BLaER1 treated with 17β-estradiol and CSF1 and Interleukin-3, amounts not matched to agents 10 nM and 100 nM (cell line): ENCODE measurements at regions not wholly inside any gene's neighbourhood (a gene's known extent, or its start where the extent isn't known, plus 50 kb on each side); places are given as distances from the start of the nearest gene placed in this dataset.
A peak's percentile ranks its signal among the peaks of the same experiment; 100 is the strongest.

ENCODE experiments used
- H3K27ac ChIP-seq, 11 experiments: shearing (Covaris generic); formaldehyde crosslinking; 2 replicates each; pipeline ENCODE4 v1.8.1; 2022
- H3K27me3 ChIP-seq, 11 experiments: shearing (Covaris generic); formaldehyde crosslinking; 2 replicates each; pipeline ENCODE4 v1.8.1; 2022
- H3K36me3 ChIP-seq, 11 experiments: shearing (Covaris generic); formaldehyde crosslinking; 2 replicates each; pipeline ENCODE4 v1.8.1; 2022
- H3K4me1 ChIP-seq, 10 experiments: shearing (Covaris generic); formaldehyde crosslinking; 2 replicates each; pipeline ENCODE4 v1.8.1; 2022
- H3K4me2 ChIP-seq, 11 experiments: shearing (Covaris generic); formaldehyde crosslinking; 2 replicates each; pipeline ENCODE4 v1.8.1; 2022
- H3K4me3 ChIP-seq, 10 experiments: shearing (Covaris generic); formaldehyde crosslinking; 2 replicates each; pipeline ENCODE4 v1.8.1; 2022
- H3K9ac ChIP-seq, 11 experiments: shearing (Covaris generic); formaldehyde crosslinking; 2 replicates each; pipeline ENCODE4 v1.8.1; 2022
- H3K9me3 ChIP-seq, 11 experiments: shearing (Covaris generic); formaldehyde crosslinking; replicated peaks in 1 of 11; 2 replicates each; pipeline ENCODE4 v1.8.1; 2022
- H4K20me1 ChIP-seq, 11 experiments: shearing (Covaris generic); formaldehyde crosslinking; 2 replicates each; pipeline ENCODE4 v1.8.1; 2022
- Cebpa-rat ChIP-seq, 11 experiments: shearing (Covaris generic); IDR thresholded peaks; 2 replicates each; pipeline ENCODE4 v1.8.1; 2022

DNA sequence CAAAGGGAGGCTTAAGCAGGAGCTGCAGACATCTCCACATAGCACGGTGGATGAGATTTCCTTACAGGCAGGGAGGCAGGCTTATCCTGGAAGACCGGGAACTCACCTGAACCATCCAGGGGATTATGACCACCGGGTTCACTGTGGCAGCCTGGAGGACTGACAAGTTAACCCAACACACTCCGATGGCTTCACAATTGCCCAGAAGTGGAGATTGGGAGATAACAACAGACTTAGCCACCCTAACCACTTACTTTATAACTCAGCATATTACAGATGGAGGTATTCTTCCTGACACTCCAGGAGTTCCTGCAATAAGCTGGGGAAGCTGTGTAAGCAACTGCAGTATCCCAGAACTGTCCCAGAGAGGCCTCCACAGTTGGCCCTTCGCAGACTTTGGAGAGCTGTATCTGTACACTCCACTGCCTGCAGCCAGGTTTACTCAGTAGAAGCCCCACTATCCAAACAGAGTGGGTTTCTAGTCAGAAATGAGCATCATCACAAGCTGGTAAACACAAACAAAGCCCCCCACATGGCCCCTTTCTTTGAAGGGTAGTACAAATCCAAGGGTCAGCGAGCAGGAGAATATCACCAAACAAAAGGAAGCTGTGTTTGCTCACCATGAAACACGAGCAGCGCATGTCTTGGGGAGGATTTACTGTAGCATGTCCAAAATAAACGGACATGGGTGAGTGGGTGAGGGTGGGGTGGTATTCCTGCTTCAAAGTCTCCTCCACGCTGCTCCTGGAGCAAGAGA lies 462.2 kb downstream of the RASEF start:
- H3K27me3 ChIP-seq: no peaks in the 10 kb centered on the region
- H3K9me3 ChIP-seq: no peaks in the 10 kb centered on the region
- TF ChIP-seq Cebpa-rat (IDR thresholded peaks at IDR 0.05): no peak
- peak overlapping the region in 7 of 11 experiments; percentile 1 to 32 (median 26); a peak in 7 of 22 replicates for H3K4me2 ChIP-seq
- H3K27ac ChIP-seq: no peak overlapping the region
- H3K9ac ChIP-seq: no peak overlapping the region
- no peaks in the 10 kb centered on the region for H3K36me3 ChIP-seq
- H3K4me1 ChIP-seq: peaks cover 0 to 13% (median 5%) of the 10 kb centered on the region in 10 experiments; a peak in 5 of 20 replicates
- H4K20me1 ChIP-seq: no peaks in the 10 kb centered on the region
- H3K4me3 ChIP-seq: no peak overlapping the region

- no peak overlapping the region for H3K27ac ChIP-seq
- H3K4me2 ChIP-seq: peak overlapping the region in 7 of 11 experiments; percentile 1 to 32 (median 26); a peak in 7 of 22 replicates
- no peak for TF ChIP-seq Cebpa-rat (IDR thresholded peaks at IDR 0.05)
- no peaks in the 10 kb centered on the region for H3K36me3 ChIP-seq
- no peak overlapping the region for H3K4me3 ChIP-seq
- no peaks in the 10 kb centered on the region for H3K9me3 ChIP-seq
- no peak overlapping the region for H3K9ac ChIP-seq
- H3K27me3 ChIP-seq: no peaks in the 10 kb centered on the region
- H3K4me1 ChIP-seq: peaks cover 0 to 13% (median 5%) of the 10 kb centered on the region in 10 experiments; a peak in 5 of 20 replicates
- no peaks in the 10 kb centered on the region for H4K20me1 ChIP-seq
Measured at GRCh38 chr9:82601293-82601771, 461.6 kb downstream of the RASEF start.

DNA sequence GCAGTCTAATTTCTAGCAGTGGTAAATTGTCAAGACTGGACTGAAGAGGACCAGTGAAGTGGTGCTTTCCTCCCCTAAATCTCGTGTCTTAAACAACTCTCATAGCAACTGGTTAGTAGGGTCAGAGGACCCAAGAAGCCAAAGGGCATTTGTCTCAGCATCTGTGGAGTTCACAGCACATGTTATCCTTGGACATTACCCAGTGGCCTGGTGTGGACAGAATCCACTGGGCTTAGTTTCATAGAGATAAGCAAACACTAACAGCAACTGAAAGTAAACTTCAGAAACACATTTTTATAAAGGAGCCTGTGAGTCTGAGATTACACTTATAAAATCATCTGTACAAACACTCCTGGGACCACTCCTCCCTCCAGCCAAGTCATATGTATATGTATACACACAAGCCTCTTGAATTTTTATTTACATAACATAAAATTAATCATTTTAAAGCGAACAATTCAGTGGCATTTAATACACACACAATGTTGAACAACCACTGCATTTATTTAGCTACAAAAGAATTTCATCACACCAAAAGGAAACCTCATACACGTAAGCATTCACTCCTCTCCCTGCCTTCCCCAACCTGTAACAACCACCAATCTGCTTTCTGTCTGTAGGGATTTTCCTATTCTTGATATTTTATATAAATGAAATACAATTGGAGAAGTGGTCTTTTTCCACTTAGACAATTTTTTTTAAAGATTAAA lies 457.8 kb downstream of the RASEF start:
- no peak overlapping the region for H3K4me2 ChIP-seq
- H3K4me3 ChIP-seq: no peak overlapping the region
- H3K36me3 ChIP-seq: no peaks in the 10 kb centered on the region
- no peak overlapping the region for H3K27ac ChIP-seq
- H4K20me1 ChIP-seq: no peaks in the 10 kb centered on the region
- H3K9me3 ChIP-seq: no peaks in the 10 kb centered on the region
- peaks cover 0 to 7% (median 0%) of the 10 kb centered on the region in 10 experiments; a peak in 3 of 20 replicates for H3K4me1 ChIP-seq
- H3K27me3 ChIP-seq: no peaks in the 10 kb centered on the region
- H3K9ac ChIP-seq: no peak overlapping the region
- no peak for TF ChIP-seq Cebpa-rat (IDR thresholded peaks at IDR 0.05)

GRCh38 chr9:82605657-82606031 lies 457.3 kb downstream of the RASEF start:
- no peaks in the 10 kb centered on the region for H4K20me1 ChIP-seq
- no peaks in the 10 kb centered on the region for H3K27me3 ChIP-seq
- H3K9ac ChIP-seq: no peak overlapping the region
- H3K9me3 ChIP-seq: no peaks in the 10 kb centered on the region
- no peak overlapping the region for H3K4me3 ChIP-seq
- H3K4me1 ChIP-seq: peaks cover 0 to 6% (median 0%) of the 10 kb centered on the region in 10 experiments; a peak in 3 of 20 replicates
- TF ChIP-seq Cebpa-rat (IDR thresholded peaks at IDR 0.05): no peak
- H3K36me3 ChIP-seq: no peaks in the 10 kb centered on the region
- H3K27ac ChIP-seq: no peak overlapping the region
- H3K4me2 ChIP-seq: no peak overlapping the region

GRCh38 chr9:82606071-82606470 lies 456.9 kb downstream of the RASEF start:
- no peak for TF ChIP-seq Cebpa-rat (IDR thresholded peaks at IDR 0.05)
- H3K4me3 ChIP-seq: no peak overlapping the region

DNA sequence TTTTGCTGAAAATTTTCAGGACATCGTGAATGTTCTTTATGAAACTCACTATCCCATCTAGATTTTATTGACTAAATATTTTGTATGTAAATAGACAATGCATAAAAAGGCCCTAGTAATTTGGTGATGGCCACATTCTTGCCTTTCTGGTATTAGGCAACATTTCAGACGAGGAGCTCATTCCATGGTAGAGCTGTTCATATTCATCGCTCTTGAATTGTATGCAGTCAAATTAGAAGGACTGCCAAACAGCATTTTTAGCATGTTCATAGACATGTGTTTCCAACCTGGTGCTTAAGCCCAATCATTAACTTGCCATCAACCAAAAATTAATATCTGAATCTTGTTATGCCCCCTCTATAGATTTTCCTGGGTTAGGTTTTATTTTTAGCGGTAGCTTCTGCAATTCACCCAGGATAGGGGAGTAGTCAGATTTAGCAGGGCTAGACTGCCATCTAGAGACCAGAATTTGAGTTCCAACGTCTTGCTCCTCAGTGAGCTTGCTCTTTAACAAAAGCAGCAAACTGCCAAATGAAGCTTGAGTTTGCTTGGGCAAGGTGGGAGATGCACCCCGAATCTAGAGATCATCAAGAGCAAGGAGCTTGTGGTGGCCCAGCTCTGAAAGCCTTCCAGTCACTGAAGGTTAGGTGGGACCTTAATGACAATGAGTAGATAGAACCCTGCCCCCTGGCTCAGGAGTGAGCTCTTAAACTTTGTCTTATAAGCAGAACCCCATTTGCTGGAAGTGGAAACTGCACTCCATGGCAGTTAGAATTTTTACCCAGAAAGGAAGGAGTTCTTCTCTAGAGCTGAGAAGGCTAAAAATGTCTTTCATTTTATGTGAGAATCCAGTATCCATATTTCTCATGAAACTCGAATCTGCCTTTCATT lies 456.2 kb downstream of the RASEF start:
- H3K9ac ChIP-seq: no peak overlapping the region
- TF ChIP-seq Cebpa-rat (IDR thresholded peaks at IDR 0.05): no peak
- no peak overlapping the region for H3K4me2 ChIP-seq
- no peak overlapping the region for H3K27ac ChIP-seq
- no peaks in the 10 kb centered on the region for H3K36me3 ChIP-seq
- H3K4me1 ChIP-seq: no peaks in the 10 kb centered on the region
- H3K27me3 ChIP-seq: no peaks in the 10 kb centered on the region
- H4K20me1 ChIP-seq: no peaks in the 10 kb centered on the region
- no peak overlapping the region for H3K4me3 ChIP-seq
- H3K9me3 ChIP-seq: no peaks in the 10 kb centered on the region

More at GRCh38 chr9:82606071-82606470, 456.9 kb downstream of the RASEF start:
- Histone ChIP-seq H3K4me1 (peaks cover 0 to 1% (median 0%) of the 10 kb centered on the region in 10 experiments; a peak in 3 of 20 replicates), H3K9me3 (no peaks in the 10 kb centered on the region), H4K20me1 (no peaks in the 10 kb centered on the region), H3K27ac (no peak overlapping the region), H3K36me3 (no peaks in the 10 kb centered on the region), H3K4me2 (no peak overlapping the region), H3K27me3 (no peaks in the 10 kb centered on the region), H3K9ac (no peak overlapping the region)

GRCh38 chr9:82608487-82608886 lies 454.5 kb downstream of the RASEF start:
- Histone ChIP-seq H3K4me1 (no peaks in the 10 kb centered on the region), H3K36me3 (no peaks in the 10 kb centered on the region), H3K9ac (no peak overlapping the region)

DNA sequence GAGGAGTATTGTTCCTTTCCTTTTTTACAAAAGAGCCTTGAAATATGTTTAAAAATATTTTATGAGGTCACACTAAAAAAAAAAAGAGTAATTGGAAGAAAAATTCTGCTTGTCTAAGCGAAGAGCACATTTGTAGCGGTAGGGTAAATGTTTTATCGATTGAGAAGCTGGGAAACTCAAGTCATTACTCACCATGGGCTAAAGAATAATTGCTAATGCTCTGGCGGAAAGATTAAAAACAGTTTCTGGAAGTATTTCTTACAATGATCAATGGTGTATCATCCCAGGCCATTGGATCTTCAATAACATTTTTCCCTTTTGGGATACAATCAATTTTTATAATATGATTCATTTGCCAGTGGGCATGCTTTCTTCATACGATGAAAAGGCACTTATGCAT lies 450.0 kb downstream of the RASEF start:
- TF ChIP-seq Cebpa-rat (IDR thresholded peaks at IDR 0.05): no peak
- Histone ChIP-seq H3K4me1 (no peaks in the 10 kb centered on the region), H4K20me1 (no peaks in the 10 kb centered on the region), H3K9me3 (no peaks in the 10 kb centered on the region), H3K4me2 (no peak overlapping the region), H3K4me3 (no peak overlapping the region), H3K27me3 (no peaks in the 10 kb centered on the region), H3K36me3 (no peaks in the 10 kb centered on the region), H3K27ac (no peak overlapping the region), H3K9ac (no peak overlapping the region)

More at GRCh38 chr9:82608487-82608886, 454.5 kb downstream of the RASEF start:
- H3K4me2 ChIP-seq: no peak overlapping the region
- no peaks in the 10 kb centered on the region for H3K9me3 ChIP-seq
- H3K27ac ChIP-seq: no peak overlapping the region
- no peaks in the 10 kb centered on the region for H3K27me3 ChIP-seq
- no peak overlapping the region for H3K4me3 ChIP-seq
- no peaks in the 10 kb centered on the region for H4K20me1 ChIP-seq
- TF ChIP-seq Cebpa-rat (IDR thresholded peaks at IDR 0.05): no peak

GRCh38 chr9:82613498-82613897 lies 449.4 kb downstream of the RASEF start:
- H3K27ac ChIP-seq: no peak overlapping the region
- TF ChIP-seq Cebpa-rat (IDR thresholded peaks at IDR 0.05): no peak
- H3K4me2 ChIP-seq: no peak overlapping the region
- H3K9me3 ChIP-seq: peaks cover 0 to 4% (median 0%) of the 10 kb centered on the region in 11 experiments; a peak in 1 of 22 replicates
- H3K4me3 ChIP-seq: no peak overlapping the region
- H3K4me1 ChIP-seq: no peaks in the 10 kb centered on the region
- H3K9ac ChIP-seq: no peak overlapping the region
- no peaks in the 10 kb centered on the region for H4K20me1 ChIP-seq
- H3K36me3 ChIP-seq: no peaks in the 10 kb centered on the region
- H3K27me3 ChIP-seq: no peaks in the 10 kb centered on the region
